GM12864 (cell line): ENCODE measurements at regions not wholly inside any gene's neighbourhood (a gene's known extent, or its start where the extent isn't known, plus 50 kb on each side); places are given as distances from the start of the nearest gene placed in this dataset.

Experiments used
- DNase-seq: peaks from one replicate; pipeline ENCODE4 v3.0.0-alpha.2; 2011; ENCODE audit warnings: low read depth
- H3K4me3 ChIP-seq: 2 replicates; pipeline ENCODE4 v1.5.1; 2011; ENCODE audit warnings: mild to moderate bottlenecking, low read depth, low read length, control low read depth
- TF ChIP-seq, protein P1 (sequence below): IDR thresholded peaks from 2 replicates; pipeline ENCODE4 v1.5.1; 2011; ENCODE audit warnings: low read depth, mild to moderate bottlenecking, moderate library complexity, low read length, control low read depth, inconsistent platforms; ENCODE audit errors: missing control alignments

DNA sequence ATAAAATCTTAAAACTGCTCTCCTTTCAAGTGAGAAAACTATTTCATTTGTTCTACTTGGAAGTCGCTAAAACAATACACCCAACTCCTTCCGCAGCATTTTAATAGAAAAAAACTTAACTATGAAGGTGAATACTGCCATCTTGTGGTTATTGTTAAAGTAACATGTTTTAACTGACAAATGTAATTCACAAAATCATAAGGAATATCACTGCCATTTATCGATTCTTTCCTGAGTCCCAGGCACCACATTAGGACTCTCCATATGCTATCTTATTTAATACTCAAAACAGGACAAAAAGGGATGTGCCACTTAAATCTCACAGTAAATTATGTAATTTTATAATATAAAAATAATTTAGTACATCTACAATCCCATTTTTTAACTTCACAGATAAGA, 130.5 kb upstream of the ITGA1 start:
- TF ChIP-seq, protein P1, sequence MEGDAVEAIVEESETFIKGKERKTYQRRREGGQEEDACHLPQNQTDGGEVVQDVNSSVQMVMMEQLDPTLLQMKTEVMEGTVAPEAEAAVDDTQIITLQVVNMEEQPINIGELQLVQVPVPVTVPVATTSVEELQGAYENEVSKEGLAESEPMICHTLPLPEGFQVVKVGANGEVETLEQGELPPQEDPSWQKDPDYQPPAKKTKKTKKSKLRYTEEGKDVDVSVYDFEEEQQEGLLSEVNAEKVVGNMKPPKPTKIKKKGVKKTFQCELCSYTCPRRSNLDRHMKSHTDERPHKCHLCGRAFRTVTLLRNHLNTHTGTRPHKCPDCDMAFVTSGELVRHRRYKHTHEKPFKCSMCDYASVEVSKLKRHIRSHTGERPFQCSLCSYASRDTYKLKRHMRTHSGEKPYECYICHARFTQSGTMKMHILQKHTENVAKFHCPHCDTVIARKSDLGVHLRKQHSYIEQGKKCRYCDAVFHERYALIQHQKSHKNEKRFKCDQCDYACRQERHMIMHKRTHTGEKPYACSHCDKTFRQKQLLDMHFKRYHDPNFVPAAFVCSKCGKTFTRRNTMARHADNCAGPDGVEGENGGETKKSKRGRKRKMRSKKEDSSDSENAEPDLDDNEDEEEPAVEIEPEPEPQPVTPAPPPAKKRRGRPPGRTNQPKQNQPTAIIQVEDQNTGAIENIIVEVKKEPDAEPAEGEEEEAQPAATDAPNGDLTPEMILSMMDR = peak; percentile 28
- H3K4me3 ChIP-seq = no peak overlapping the region
- peak; percentile 3 for DNase-seq

GRCh38 chr5:52658246-52658645, 129.5 kb upstream of the ITGA1 start:
- TF ChIP-seq, protein P1 = no peak
- DNase-seq = no peak
- H3K4me3 ChIP-seq = no peak overlapping the region

- TF ChIP-seq, protein P1 = no peak
- DNase-seq = no peak
These were observed 127.1 kb upstream of the ITGA1 start for GRCh38 chr5:52660621-52661020.

GRCh38 chr5:52661903-52662595, 125.7 kb upstream of the ITGA1 start:
- TF ChIP-seq, protein P1 = no peak
- no peak overlapping the region for H3K4me3 ChIP-seq
- no peak for DNase-seq

More at GRCh38 chr5:52660621-52661020, 127.1 kb upstream of the ITGA1 start:
- no peak overlapping the region for H3K4me3 ChIP-seq

GRCh38 chr5:52665559-52665958, 122.2 kb upstream of the ITGA1 start:
- DNase-seq = no peak
- H3K4me3 ChIP-seq = no peak overlapping the region
- TF ChIP-seq, protein P1 = no peak

DNA sequence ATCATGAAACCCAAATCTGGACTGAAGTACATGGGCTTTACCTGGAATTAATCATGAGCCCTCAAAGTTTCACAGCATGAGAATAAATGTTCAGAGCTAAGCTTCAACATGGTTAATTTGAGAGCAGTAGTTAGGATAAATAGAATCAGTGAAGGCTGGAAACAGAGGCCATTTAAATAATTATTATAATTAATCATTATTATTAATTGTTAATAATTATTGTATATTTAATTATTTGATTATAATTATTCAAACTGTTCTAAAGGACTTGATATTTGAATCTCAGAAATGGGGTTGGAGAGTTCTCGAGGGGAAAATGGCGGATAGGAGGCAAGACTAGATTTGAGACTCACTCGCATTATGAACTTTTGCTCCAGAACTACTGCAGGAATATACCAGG, 119.6 kb upstream of the ITGA1 start:
- DNase-seq = no peak
- no peak overlapping the region for H3K4me3 ChIP-seq
- TF ChIP-seq, protein P1 = no peak
